Neural crest cell (in vitro differentiated cells): ENCODE measurements at regions not wholly inside any gene's neighbourhood (a gene's known extent, or its start where the extent isn't known, plus 50 kb on each side); places are given as distances from the start of the nearest gene placed in this dataset.

ENCODE experiments used
- DNase-seq: peaks from one replicate; pipeline ENCODE4 v3.0.0; 2021; ENCODE audit warnings: low read depth, mixed read lengths, low spot score
- H3K27ac Mint-ChIP-seq: one replicate; pipeline ENCODE4 v1.8.0; 2021; ENCODE audit warnings: mild to moderate bottlenecking, mixed read lengths; ENCODE audit not compliant: unreplicated experiment
- H3K27me3 Mint-ChIP-seq: 2 replicates; pipeline ENCODE4 v1.8.0; 2021; ENCODE audit warnings: low read depth, mild to moderate bottlenecking, mixed read lengths
- H3K36me3 Mint-ChIP-seq: 2 replicates; pipeline ENCODE4 v1.8.0; 2021; ENCODE audit warnings: low read depth, mild to moderate bottlenecking, mixed read lengths
- H3K4me1 Mint-ChIP-seq: 2 replicates; pipeline ENCODE4 v1.8.0; 2021; ENCODE audit warnings: mixed read lengths
- H3K4me3 Mint-ChIP-seq: one replicate; pipeline ENCODE4 v1.8.0; 2021; ENCODE audit warnings: mild to moderate bottlenecking, mixed read lengths
- H3K9me3 Mint-ChIP-seq: 2 replicates; pipeline ENCODE4 v1.8.0; 2021; ENCODE audit warnings: mixed read lengths
- TF ChIP-seq, protein P1 (sequence below): fragments of 200-600 bp; sonication (generic); conservative IDR thresholded peaks from 2 replicates; pipeline ENCODE4 v1.5.0; 2021; ENCODE audit warnings: antibody characterized with exemption, mild to moderate bottlenecking

GRCh38 chr5:13331585-13331984, 612.9 kb downstream of the DNAH5 start:
- H3K4me3 Mint-ChIP-seq = no peak overlapping the region
- no peak for DNase-seq
- H3K36me3 Mint-ChIP-seq = no peaks in the 10 kb centered on the region
- H3K27me3 Mint-ChIP-seq = no peaks in the 10 kb centered on the region
- no peaks in the 10 kb centered on the region for H3K9me3 Mint-ChIP-seq
- no peak overlapping the region for H3K27ac Mint-ChIP-seq
- no peaks in the 10 kb centered on the region for H3K4me1 Mint-ChIP-seq
- TF ChIP-seq, protein P1, sequence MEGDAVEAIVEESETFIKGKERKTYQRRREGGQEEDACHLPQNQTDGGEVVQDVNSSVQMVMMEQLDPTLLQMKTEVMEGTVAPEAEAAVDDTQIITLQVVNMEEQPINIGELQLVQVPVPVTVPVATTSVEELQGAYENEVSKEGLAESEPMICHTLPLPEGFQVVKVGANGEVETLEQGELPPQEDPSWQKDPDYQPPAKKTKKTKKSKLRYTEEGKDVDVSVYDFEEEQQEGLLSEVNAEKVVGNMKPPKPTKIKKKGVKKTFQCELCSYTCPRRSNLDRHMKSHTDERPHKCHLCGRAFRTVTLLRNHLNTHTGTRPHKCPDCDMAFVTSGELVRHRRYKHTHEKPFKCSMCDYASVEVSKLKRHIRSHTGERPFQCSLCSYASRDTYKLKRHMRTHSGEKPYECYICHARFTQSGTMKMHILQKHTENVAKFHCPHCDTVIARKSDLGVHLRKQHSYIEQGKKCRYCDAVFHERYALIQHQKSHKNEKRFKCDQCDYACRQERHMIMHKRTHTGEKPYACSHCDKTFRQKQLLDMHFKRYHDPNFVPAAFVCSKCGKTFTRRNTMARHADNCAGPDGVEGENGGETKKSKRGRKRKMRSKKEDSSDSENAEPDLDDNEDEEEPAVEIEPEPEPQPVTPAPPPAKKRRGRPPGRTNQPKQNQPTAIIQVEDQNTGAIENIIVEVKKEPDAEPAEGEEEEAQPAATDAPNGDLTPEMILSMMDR = no peak

DNA sequence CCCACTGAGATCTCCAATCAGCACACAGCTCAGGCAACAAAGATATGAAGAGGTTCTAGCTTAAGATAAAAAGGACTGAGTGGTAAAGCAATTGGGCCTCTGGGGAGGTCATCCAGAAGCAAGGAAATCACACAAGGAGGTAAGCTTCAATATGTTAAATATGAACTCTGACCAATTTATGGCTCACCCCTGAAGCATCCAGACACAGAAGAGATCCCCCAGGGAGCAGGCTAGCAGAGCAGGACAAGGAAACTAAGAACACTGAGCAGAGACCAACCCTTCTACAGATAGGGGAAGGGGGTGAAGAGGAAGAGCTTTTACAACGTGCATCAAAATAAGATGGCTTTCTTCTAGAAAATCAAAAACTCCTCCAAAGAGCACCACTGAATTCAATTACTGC, 616.2 kb downstream of the DNAH5 start:
- Mint-ChIP-seq H3K9me3 (no peaks in the 10 kb centered on the region), H3K27ac (no peak overlapping the region), H3K27me3 (no peaks in the 10 kb centered on the region), H3K4me1 (no peaks in the 10 kb centered on the region), H3K36me3 (no peaks in the 10 kb centered on the region), H3K4me3 (no peak overlapping the region)
- TF ChIP-seq, protein P1 = no peak
- DNase-seq = no peak

DNA sequence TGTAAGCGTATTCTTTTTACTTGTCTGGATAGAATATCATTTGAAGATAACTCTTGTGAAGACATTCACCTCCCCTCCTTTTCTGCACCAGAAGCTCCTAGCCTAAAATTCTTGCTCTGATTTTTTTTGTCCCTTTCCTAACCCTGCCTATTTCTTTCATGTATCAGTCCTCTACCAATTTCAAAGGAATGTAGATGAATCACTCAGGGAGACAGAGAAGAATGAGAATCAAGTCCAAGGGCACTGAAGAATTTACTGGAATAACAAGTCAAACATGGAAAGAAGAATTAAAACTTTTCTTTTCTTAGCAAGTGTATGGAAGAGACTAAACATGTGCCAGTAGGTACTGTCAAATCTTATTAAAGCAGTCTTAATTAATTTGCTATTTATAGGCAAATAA, 618.7 kb downstream of the DNAH5 start:
- TF ChIP-seq, protein P1 = no peak
- H3K9me3 Mint-ChIP-seq = no peaks in the 10 kb centered on the region
- no peak for DNase-seq
- no peaks in the 10 kb centered on the region for H3K27me3 Mint-ChIP-seq
- no peaks in the 10 kb centered on the region for H3K4me1 Mint-ChIP-seq
- no peak overlapping the region for H3K4me3 Mint-ChIP-seq
- H3K36me3 Mint-ChIP-seq = no peaks in the 10 kb centered on the region
- H3K27ac Mint-ChIP-seq = no peak overlapping the region

DNA sequence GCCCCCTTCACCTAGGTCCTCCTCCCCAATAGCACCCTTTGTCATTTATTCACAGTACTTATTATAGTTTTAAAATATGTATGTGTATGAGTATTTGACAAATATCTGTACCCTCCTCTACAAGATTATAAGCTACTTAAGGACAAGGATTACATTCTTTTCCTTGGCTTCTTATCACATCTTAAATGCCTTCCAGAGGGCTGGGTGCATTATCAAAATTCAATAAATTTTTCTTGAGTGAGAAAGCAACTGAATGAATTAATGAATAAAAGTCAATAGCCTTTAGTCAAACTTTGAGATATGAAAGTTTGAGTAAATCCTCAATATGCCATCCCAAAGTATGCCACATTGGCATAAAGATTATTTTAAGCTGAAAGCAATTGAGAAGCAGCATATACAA, 621.7 kb downstream of the DNAH5 start:
- H3K27ac Mint-ChIP-seq = no peak overlapping the region
- H3K9me3 Mint-ChIP-seq = no peaks in the 10 kb centered on the region
- TF ChIP-seq, protein P1 = no peak
- H3K27me3 Mint-ChIP-seq = no peaks in the 10 kb centered on the region
- H3K4me3 Mint-ChIP-seq = no peak overlapping the region
- no peak for DNase-seq
- H3K4me1 Mint-ChIP-seq = no peaks in the 10 kb centered on the region
- H3K36me3 Mint-ChIP-seq = no peaks in the 10 kb centered on the region

GRCh38 chr5:13317654-13318053, 626.8 kb downstream of the DNAH5 start:
- no peak for DNase-seq
- Mint-ChIP-seq H3K27ac (no peak overlapping the region), H3K27me3 (no peaks in the 10 kb centered on the region), H3K9me3 (peaks cover 15% of the 10 kb centered on the region), H3K36me3 (peaks cover 3% of the 10 kb centered on the region), H3K4me3 (no peak overlapping the region), H3K4me1 (peaks cover 15% of the 10 kb centered on the region)
- TF ChIP-seq, protein P1 = no peak

DNA sequence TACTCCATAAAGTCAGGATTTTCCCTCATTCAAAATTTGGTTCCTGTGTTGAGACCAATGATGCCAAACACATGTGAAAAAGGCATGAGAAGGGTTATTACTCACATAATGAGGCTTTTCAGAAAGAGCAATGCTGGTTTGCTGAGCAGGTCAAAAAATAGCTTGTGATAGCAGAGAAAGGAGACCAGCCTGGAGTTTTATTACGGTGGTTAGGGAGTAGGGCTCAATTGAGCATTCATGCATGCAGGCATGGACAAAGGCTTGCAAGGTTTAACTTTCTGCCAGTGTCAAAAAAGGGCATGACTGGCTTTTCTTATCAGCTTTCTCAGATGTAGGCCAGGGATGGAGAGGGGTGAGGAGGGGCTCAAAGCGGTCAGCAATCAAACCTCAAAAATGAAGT, 628.3 kb downstream of the DNAH5 start:
- Mint-ChIP-seq H3K4me3 (peak overlapping the region; percentile 23), H3K9me3 (peaks cover 15% of the 10 kb centered on the region), H3K27ac (no peak overlapping the region), H3K27me3 (no peaks in the 10 kb centered on the region), H3K4me1 (peaks cover 15% of the 10 kb centered on the region), H3K36me3 (peaks cover 3% of the 10 kb centered on the region)
- DNase-seq = no peak
- TF ChIP-seq, protein P1 = no peak
